Stomach (tissue), 4 donors: ENCODE measurements at regions not wholly inside any gene's neighbourhood (a gene's known extent, or its start where the extent isn't known, plus 50 kb on each side); places are given as distances from the start of the nearest gene placed in this dataset.

ENCODE experiments used
- EP300 ChIP-seq: sonication (generic); formaldehyde crosslinking; IDR thresholded peaks from one replicate; pipeline ENCODE4 v1.6.1; 2017; ENCODE audit warnings: antibody characterized with exemption
- POLR2A ChIP-seq, 4 donors: fragments of 450-650 bp; IDR thresholded peaks; one replicate each; pipeline ENCODE4 v1.6.1; 2016; ENCODE audit warnings: antibody characterized with exemption in 4 of 4, control low read depth in 2 of 4, mild to moderate bottlenecking in 1 of 4, moderate library complexity in 1 of 4

DNA sequence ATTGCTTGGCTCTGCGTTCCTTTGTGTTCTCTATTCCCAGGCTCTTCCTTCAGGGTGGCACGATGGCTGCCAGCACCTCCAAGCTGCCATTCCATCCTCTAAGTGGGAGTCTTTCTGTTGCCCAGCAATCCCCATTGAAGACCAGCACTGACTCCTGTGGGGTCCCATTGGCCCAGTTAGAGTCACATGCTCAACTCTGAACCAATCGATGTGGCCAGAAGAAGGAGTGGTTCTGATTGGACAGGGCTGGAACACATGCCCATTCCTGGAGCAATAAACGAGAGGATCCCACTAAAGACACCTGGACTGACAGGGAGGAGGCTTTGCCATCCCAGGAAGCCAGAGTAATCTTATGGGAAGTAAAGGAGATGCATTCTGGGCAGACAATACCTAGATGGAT lies 97.2 kb upstream of the IGSF21 start:
- TF ChIP-seq EP300 (no peak), POLR2A (IDR thresholded peaks at IDR 0.05) (no peak)
